ENCODE measurements at regions not wholly inside any gene's neighbourhood (a gene's known extent, or its start where the extent isn't known, plus 50 kb on each side); places are given as distances from the start of the nearest gene placed in this dataset.

DNA sequence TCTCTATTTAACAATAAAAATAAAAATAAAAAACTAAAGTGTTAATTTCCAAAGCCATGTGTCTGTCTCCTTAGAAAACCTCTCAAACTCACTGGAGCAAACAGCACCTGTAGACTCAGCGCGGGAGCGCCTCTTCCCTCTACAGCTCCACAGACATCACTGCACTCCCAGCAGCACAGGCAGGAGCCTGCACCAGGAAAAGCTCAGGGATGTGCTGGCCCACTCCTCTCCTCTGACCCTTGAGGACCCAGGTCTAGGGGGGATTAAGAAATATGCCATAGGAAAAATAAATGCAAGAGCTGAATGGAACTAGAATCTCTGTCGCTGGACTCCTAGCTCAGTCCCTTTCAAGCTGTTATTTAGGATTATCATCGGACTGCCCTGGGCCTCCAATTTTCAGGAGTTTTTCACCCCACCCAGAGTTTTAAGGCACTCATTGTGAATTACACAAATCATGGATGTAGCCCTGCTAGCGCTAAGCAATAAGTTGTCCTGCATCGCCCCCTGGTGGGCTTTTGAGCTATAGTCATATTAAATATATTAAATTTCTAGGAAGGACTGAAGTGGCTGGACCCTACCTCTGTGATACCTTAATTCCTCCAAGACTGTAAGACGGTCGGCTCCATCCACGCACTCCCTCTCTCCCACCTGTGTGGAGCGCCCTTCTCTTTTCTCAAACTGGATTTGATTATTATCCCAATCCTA lies 333.9 kb downstream of the UQCRFS1 start:
- DNase-seq = peak; percentile 64

DNA sequence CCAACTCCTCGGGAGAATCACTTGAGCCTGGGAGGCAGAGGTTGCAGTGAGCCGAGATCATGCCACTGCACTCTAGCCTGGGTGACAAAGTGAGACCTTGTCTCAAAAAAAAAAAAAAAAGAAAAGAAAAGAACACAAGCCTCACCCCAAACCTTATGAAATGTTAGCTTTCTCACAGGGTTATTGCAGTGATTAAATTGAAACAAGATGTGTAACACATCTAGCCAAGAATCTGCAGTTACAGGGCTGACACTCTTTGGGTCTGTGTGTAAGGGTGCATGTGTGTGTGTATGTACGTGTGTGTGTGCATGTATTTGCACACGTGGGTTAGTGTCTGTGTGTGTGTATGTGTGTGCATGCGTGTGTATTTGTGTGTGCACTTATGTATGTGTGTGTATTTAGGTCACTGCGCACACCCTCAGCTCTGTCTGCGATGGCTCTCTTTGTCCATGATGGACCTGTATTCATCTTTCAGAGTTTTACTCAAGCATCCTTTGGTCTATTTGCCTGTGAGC lies 336.3 kb downstream of the UQCRFS1 start:
- no peak for DNase-seq

DNA sequence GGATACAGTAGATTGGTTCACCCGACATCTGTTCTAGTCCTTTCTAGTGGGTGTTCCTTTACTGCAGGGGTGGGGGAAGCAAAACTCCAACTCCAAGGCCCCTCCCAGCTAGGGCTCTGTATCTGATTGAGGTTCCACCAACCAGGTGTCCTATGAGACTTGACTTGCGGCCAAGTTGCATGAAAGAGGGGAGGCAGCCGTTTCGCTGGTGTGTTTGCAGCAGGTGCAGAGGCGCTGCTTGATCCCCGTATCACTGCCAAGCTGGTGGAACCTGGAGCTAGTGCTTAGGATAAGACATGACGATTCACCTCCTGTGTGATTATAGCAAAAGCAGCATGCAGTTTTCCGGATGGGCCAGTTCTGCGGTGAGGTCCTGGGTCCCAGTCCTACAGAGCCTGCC lies 338.2 kb downstream of the UQCRFS1 start:
- peak; percentile 67 for DNase-seq

DNA sequence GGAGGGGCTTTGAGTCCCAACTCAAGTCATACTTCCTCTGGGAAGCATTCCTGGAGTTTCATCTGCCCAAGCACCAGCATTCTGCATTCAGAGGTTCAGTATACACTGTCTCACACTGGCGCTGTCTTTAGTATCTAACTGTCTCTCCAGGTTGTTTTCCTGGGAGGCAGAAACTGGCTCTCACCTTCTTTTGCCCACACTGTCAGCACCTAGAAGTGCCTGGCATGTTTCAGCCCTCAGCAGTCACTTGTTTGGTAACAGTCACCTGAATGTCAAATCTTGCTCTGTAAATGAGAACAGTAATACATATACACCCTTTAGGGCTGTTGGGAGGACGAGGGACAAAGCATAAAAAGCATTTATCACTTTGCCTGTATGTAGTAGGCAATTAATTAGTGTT lies 339.6 kb downstream of the UQCRFS1 start:
- no peak for DNase-seq

DNA sequence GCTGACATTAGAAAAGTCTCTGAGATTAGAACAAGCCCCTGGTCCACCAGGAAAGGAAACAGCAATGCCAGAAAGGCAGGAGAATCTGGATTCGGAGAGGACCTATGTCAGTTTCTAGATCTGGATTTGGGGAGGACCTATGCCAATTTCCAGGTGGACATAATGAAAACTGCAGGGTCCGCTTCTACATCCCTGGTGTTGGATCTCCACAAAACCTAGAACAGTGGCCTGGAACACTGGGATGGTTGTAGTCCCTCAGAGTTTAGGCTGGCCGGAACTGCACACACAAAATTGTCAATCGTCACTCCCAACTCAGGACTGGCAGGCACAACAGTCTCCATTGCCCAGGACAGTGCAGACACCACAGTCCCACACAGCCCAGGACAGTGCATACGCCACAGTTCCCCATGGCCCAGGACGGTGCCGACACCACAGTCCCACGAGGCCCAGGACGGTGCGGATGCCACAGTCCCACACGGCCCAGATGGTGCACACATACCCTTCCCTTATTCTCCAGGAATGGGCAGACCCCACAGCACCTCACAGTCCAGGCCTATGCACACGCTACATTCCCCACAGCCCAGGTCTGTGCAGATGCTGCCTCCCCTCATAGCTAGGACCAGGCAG lies 341.7 kb downstream of the UQCRFS1 start:
- DNase-seq = no peak

DNA sequence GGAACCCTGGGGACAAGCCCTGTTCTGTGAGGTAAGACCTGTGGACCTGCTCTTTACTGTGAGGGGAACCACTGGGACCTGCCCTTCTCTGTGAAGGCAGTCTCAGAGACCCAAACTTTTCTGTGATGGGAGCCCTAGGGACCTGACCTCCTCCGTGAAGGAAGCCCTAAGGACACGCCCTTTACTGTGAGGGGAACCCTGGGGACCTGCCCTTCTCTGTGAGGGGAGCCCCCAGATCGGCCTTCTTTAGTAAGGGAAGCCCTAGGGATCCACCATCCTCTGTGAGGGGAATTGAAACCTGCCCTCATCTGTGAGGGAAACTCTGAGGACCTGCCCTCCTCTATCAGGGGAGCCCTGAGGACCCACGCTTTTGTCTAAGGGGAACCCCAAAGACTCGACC lies 343.5 kb downstream of the UQCRFS1 start:
- no peak for DNase-seq

DNA sequence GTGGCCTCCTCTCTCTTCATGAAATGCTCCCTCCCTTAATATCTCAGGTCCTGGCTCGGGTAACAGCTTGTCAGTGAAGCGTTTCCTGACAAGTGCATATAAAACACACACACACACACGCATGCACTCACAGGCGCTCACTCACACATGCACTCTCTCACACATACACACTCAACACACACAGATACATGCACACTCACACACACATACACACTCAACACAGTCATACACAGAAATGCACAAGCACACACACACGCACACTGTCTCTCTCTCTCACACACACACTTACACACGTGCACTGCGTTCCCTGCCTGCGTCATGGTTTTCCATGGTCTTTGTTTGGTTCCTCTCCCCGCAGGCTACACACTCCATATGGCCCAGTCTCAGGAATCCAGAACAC lies 344.1 kb downstream of the UQCRFS1 start:
- DNase-seq = no peak

DNA sequence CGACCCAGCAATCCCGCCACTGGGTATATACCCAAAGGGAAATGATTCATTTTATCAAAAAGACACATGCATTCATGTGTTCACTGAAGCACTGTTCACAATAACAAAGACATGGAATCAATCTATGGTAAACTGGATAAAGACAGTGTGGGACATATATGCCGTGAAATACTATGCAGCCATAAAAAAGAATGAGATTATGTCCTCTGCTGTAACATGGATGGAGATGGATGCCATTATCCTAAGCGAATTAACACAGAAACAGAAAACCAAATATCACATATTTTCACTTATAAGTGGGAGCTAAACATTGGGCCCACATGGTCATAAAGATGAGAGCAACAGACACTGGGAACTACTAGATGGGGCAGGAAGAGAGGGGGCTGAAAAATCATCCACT lies 345.0 kb downstream of the UQCRFS1 start:
- DNase-seq = no peak

DNA sequence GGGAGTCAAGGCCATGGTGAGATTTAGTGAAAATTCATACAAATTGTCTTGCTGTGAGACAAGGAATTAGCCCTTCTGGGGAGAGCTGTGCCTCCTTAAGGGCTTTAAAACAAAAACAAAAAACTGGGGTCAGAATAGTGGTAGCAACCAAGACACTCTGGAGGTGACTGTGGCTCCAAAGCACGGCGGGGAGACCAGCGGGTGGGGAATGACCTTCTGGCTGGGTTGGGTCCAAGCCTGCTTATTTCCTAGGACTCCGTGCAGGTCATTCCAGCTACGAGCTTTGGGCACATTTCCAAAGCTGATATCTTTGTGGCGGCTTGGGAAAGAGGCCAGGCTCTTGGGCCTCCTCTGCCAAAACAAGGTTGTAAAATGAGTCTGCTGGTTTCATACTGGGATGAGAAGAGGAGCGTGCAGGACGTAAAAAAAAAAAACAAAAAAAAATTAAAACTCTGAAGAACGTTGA lies 348.3 kb downstream of the UQCRFS1 start:
- peak; percentile 51 for DNase-seq

DNA sequence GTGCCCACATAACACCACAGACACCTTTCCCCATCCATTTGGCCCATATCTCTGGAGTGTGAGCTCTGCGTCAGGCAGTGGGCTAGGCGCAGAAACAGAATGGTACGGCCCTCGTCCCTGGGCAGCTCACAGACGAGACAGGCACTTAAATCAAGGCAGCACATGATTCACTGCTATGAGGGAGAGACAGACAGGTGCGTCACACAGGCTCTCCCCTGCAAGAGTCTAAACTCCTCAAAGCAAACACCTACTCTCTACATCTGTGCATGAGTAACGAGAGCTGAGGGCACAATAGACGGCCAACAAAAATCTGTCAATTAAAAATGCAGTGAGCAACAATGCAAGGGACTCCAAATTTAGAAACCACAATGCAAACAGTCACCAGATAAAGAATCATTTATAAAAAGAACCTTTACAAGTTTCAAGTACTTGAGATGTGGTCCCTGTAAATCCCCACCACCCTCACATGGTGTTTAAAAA lies 348.9 kb downstream of the UQCRFS1 start:
- DNase-seq = peak; percentile 15

DNA sequence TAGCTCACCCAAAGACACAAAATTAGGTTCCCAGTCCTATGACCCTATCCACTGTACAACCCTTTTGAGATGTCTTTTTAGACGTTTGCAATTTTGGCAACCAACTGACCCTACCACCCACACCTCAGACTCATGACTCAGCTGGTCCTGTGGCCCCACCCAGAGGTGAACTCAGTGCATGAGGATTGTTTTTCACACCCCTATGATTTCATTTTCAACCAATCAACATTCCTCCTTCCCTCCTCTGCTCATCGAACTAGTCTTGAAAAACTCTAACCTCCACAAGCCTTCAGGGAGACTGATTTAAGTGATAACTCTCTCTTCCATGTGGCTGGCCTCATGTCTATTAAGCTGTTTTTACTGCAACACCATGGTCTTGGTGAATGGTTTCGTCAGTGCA lies 350.7 kb downstream of the UQCRFS1 start:
- DNase-seq = no peak

DNA sequence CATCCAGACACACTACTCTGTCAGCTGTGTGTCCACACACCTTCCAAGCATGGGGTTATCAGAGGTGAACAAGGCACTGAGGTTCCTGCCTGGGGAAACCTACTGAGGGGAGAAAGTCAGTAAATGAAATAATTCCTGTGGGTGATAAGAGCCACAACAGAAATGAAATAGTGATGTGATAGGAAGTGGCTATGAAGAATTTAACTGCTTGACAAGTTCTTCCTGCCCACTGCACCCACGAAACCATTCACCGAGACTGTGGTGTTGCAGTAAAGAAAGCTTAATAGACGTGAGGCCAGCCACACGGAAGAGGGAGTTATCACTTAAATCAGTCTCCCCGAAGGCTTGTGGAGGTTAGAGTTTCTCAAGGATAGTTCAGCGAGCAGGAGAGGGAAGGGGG lies 353.1 kb downstream of the UQCRFS1 start:
- no peak for DNase-seq

DNA sequence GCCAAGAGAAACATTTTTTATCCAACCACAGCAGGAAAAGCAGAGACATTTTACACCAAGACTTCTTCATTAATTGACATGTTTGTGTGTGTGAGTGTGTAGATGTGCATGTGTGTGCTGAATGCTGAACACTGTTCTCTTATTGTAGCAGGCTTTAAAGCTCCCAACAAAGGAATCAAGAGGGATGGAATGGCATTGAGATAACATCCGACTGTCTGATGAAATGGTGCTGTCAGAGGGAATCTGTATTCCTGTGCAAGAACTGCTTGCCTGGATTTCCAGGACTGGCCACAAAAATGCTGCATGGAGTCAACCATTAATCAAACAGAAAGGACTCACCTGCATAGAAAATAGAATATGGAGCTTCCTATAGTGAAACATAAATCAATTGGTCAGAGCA lies 354.0 kb downstream of the UQCRFS1 start:
- DNase-seq = no peak

DNA sequence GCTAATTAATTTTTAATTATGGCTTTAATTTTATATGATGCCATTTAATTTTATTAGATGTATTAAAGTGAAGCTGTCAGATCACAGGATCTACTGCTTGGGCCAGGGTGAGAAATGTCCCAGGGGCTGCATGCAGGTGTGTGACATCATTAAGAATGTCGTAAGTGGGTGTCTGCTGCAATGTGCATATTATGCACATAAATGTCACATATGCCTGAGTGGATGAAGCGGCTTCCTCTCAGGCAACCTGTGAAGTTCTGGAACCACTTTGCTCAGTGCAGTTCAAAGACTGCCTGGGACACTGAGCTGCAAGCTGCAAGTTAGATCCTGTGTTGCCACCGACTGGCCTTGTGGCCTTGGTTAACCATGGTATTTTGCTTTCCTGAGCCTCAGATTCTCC lies 355.0 kb downstream of the UQCRFS1 start:
- no peak for DNase-seq

DNA sequence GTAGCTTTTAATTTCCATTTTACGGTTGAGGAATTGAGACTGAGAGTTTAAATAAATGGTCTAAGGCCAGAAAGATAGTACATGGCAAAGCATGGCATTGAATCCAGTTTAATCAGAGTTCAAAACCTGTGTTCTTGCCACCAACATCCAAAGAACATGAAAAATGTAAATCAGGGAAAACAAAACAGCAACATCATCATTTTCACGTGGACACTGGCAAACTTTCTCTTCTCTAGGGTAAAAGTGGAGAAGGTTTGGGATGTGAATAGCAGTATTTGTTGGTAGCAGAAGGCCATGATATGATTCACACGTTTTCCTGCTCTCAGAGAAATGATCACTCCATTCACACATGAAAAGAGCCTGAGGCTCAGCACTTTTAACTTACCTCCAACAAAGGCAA lies 357.7 kb downstream of the UQCRFS1 start:
- DNase-seq = no peak

DNA sequence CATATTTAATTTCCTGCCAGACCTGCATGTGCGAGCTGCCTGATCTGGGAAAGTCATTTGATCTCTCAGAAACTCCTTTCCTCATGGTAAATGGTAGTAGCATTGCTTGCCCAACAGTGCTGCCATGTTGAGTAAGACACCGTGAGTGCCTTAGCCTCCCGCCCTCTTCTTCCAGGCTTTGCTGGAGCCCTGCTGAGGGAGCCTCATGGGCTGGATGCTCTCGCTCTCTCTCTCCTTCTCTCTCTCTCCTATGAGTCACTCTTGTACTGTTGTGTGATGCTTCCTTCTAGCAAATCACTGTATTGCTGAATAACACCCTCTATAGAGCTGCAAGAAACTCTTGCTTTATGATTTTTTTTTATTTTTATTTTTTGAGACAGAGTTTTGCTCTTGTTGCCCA lies 365.5 kb downstream of the UQCRFS1 start:
- no peak for DNase-seq

DNA sequence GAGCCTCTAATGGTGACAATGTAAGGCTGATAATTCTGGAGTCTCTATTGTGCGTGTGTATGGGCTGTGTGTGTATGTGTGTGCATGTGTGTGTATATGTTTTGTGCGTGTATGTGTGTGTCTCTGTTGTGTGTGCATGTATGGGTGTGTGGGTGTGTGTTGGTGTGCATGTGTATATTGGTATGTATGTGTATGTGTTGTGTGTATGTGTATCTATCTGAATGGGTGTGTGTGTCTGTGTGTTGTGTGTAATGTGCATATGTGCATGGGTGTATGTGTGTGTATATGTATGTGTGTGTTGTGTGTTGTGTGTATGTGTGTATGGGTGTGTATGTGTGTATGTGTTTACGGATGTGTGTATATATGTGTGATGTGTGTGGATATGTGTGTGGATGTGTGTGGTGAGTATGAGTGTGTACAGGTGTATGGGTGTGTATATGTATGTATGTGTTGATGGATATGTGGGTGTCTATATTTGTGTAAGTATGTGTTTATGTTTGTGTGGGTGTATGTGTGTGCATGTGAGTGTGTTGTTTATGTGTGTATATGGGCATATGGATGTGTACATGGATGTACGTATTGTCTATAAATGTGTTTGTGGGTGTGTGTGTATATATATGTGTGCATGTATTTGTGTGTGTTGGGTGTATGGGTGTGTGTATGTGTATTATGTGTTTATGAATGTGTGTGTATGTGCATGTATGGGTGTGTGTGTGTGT lies 366.7 kb downstream of the UQCRFS1 start:
- DNase-seq = no peak

DNA sequence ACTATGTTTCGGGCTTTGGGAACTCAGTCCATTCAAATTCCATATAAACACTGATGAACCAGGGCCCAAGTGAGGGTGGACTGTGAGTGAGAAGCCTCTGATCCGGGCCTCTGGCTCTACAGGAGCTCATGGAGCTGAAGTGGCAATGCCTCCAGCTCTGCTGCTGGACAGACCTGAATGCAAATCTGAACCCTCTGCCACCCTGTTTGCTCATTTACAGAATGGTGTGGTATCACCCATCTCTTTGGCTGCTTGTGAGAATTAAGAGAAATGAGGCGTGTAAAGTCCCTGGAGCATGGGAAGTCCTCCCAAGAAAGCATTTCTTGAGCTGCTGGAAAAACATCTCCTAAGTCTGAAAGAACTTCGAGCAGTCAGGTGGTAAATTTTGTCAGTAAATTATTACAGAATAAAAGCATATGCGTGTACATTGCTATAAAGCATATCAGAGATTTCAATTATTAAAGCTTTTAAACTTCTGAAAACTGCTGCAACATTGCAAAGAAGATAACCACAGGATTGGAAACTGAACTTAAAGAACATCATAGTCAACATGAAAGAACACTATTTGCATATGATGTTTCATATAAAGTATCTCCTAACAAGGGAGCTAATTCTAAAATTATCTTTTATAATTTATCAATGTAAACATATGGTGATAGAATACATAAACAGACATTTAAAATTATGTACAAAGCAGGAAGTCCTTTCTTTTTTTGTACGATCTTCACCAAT lies 369.0 kb downstream of the UQCRFS1 start:
- no peak for DNase-seq

DNA sequence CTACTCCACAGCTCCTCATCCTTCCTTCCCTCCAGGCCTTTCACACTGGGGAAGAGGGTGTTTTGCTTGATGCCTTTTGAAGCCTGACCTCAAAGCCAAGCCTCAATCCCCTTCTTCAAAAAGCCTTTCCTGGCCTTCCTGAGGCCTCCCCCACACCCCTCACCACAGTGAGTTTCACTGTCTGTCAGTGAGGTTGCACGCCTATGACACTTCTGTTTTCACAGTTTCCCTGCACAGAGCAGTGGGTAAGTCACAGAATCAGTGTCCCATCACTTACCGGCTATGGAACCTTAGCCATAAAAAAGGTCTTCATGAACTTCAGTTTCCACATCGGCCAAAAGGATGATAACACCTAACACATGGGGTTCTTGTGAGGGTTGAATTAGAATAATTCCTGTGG lies 371.4 kb downstream of the UQCRFS1 start:
- DNase-seq = no peak

DNA sequence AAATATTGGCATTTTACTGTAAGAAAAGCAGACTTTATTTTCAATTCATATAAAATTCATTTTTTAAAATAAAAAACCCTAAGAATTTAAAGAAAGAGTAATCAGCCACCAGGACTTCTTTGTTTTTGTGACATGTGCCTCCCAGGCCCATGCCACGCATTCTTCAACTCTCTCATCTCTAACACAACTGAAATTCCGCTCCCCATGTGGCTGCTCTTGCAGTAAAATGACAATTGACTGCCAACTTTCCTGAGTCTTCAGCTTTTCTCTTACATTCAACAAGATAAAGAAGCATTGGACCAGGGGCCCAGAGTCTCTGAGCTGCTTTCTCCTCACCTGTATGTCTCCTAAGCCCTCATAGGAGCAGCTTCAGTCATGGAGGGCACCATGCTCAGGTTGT lies 372.1 kb downstream of the UQCRFS1 start:
- DNase-seq = no peak

DNA sequence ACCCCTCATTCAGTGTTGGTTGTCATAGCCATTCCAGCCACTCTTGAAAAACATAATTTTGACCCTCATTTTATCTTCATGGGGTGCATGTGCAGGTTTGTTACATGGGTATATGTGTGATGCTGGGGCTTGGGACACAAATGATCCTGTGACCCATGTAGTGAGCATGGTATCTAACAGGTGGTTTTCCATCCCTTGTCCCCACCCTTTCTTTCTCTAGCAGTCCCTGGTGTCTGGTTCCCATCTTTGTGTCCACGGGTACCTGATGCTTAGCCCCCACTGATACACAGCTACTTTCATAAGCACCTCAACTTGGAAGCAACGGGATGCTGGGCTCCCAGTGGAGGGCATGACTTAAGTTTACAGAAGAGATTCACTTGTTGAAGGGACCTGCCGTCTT lies 373.5 kb downstream of the UQCRFS1 start:
- DNase-seq = no peak

DNA sequence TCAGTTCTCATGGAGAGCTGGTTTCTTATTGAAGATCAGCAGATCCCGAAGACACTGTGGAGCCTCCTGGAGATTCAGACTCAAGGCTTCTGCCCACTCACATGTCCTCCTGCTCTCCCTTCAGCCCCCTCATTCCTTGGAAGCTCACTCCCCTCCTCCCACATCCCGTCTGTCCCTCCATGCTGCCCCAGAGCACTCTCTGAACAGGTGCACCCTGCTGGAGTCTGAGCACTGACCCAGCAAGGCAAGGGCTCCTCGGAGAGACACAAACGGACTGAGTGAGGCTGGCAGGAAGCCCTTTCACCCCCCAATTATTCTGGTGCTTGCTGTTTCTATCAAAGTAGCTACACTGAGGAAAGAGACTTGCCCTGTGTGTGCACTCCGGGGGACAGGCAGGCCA lies 374.0 kb downstream of the UQCRFS1 start:
- no peak for DNase-seq

DNA sequence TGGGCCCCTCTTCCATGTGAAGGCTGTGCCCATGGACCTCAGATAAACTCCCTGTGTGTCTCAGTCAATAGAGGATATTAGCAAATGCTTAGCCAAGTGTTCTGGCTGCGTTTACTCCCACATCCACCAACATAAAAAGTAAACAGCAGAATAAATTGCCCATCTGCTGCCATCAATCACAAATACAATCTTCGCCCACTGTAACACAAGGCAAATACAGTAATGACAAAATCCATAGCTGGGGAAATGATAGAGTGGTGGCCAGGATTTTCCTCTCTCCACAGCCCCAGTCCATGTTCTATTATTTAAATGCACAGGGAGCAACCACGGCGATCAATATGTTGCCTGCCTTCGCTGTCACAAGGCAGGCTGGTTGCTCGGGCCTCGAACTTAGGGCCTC lies 376.5 kb downstream of the UQCRFS1 start:
- DNase-seq = peak; percentile 55
